HCT116 (cell line): ENCODE measurements at regions not wholly inside any gene's neighbourhood (a gene's known extent, or its start where the extent isn't known, plus 50 kb on each side); places are given as distances from the start of the nearest gene placed in this dataset.

Source experiments
- ATAC-seq: fragments of 200-7000 bp; cut with Tn5 transposase; 2 replicates; pipeline ENCODE4 v1.9.1; 2020; ENCODE audit warnings: mild to moderate bottlenecking, moderate library complexity
- BruUV-seq: library from RNA; stranded (reverse); fragments of 400-500 nt; replicated peaks from 2 replicates; lab custom pipeline; 2021; lab: Mats Ljungman, UMichigan
- CTCF ChIA-PET: fragments of 300-600 bp; sonication (Branson Sonifier 250); formaldehyde crosslinking; loops from one replicate; lab custom pipeline; 2021; ENCODE audit warnings: antibody characterized with exemption; lab: Charles Lee
- POLR2A ChIA-PET: fragments of 300-600, 350-600 bp; sonication (Branson Sonifier 250); formaldehyde crosslinking; loops from one replicate; lab custom pipeline; 2021; ENCODE audit warnings: antibody characterized with exemption; lab: Charles Lee
- RAD21 ChIA-PET, 2 experiments: fragments of 300-600 bp; sonication (Branson Sonifier 250); formaldehyde crosslinking; loops; one replicate each; lab custom pipeline; 2023; ENCODE audit warnings: low total read pairs in 2 of 2; ENCODE audit not compliant: uncharacterized antibody in 2 of 2, unreplicated experiment in 2 of 2, low non-redundant PET in 1 of 2; lab: Charles Lee
- DNase-seq: peaks from one replicate; pipeline ENCODE4 v3.0.0-alpha.2; 2010; ENCODE audit warnings: low read depth, low spot score
- H2AFZ ChIP-seq: fragments of 200-600 bp; shearing (Covaris generic), sonication (generic); 2 replicates; pipeline ENCODE4 v1.6.1; 2017; ENCODE audit warnings: low read depth, mixed run types, mixed read lengths, antibody characterized with exemption, low read length; ENCODE audit not compliant: poor library complexity, severe bottlenecking
- H3K27ac ChIP-seq: 2 replicates; pipeline ENCODE4 v1.5.1; 2012; ENCODE audit warnings: low read depth, low read length
- H3K27me3 ChIP-seq: fragments of 200-600 bp; sonication (generic); 2 replicates; pipeline ENCODE4 v1.6.1; 2016; ENCODE audit warnings: mixed run types, low read length, mixed read lengths; ENCODE audit not compliant: insufficient read depth
- H3K36me3 ChIP-seq, 2 experiments: fragments of 200-500 bp in 1 of 2; fragments of 200-600 bp in 1 of 2; sonication (Bioruptor generic) in 1 of 2; sonication (generic) in 1 of 2; 2 replicates each; pipeline versions ENCODE4 v1.5.1 to v1.6.1; 2014 to 2016; ENCODE audit warnings: low read length in 2 of 2, inconsistent platforms in 1 of 2, mixed read lengths in 1 of 2, mixed run types in 1 of 2; ENCODE audit not compliant: insufficient read depth in 2 of 2, control insufficient read depth in 1 of 2
- H3K4me1 ChIP-seq, 2 experiments: fragments of 200-600 bp in 1 of 2; sonication (generic) in 1 of 2; 2 replicates each; pipeline versions ENCODE4 v1.5.1 to v1.6.1; 2012 to 2017; ENCODE audit warnings: low read length in 2 of 2, inconsistent platforms in 1 of 2, mild to moderate bottlenecking in 1 of 2, mixed read lengths in 1 of 2, mixed run types in 1 of 2, moderate library complexity in 1 of 2; ENCODE audit not compliant: insufficient read depth in 2 of 2, control insufficient read depth in 1 of 2
- H3K4me2 ChIP-seq: fragments of 200-600 bp; sonication (generic); 2 replicates; pipeline ENCODE4 v1.6.1; 2017; ENCODE audit warnings: mixed run types, low read length, mixed read lengths
- H3K4me3 ChIP-seq, 2 experiments: fragments of 200-600 bp in 1 of 2; sonication (generic) in 1 of 2; replicated peaks in 1 of 2; 2 replicates each; pipeline ENCODE4 v1.5.1; 2011 to 2016; ENCODE audit warnings: low read length in 2 of 2, control low read depth in 1 of 2, low read depth in 1 of 2, mild to moderate bottlenecking in 1 of 2, mixed read lengths in 1 of 2, mixed run types in 1 of 2
- H3K79me2 ChIP-seq: fragments of 200-600 bp; sonication (generic); 2 replicates; pipeline ENCODE4 v1.6.1; 2017; ENCODE audit warnings: mild to moderate bottlenecking, mixed run types, low read length, moderate library complexity, mixed read lengths; ENCODE audit not compliant: insufficient read depth
- H3K9ac ChIP-seq: fragments of 200-600 bp; sonication (generic); 2 replicates; pipeline ENCODE4 v1.6.1; 2016; ENCODE audit warnings: low read length, mixed read lengths
- H3K9me2 ChIP-seq: fragments of 200-600 bp; sonication (generic), shearing (Covaris generic); 2 replicates; pipeline ENCODE4 v1.6.1; 2017; ENCODE audit warnings: mixed run types, mild to moderate bottlenecking, moderate library complexity; ENCODE audit not compliant: insufficient read depth
- H3K9me3 ChIP-seq, 2 experiments: fragments of 200-500 bp in 1 of 2; fragments of 200-600 bp in 1 of 2; sonication (Bioruptor generic) in 1 of 2; sonication (generic) in 1 of 2; 2 replicates each; pipeline ENCODE4 v1.6.1; 2014 to 2017; ENCODE audit warnings: low read length in 2 of 2, mixed read lengths in 2 of 2, inconsistent platforms in 1 of 2, low read depth in 1 of 2, mild to moderate bottlenecking in 1 of 2, mixed run types in 1 of 2, moderate library complexity in 1 of 2; ENCODE audit not compliant: control insufficient read depth in 1 of 2, insufficient read depth in 1 of 2
- H4K20me1 ChIP-seq: fragments of 200-600 bp; sonication (generic), shearing (Covaris generic); 2 replicates; pipeline ENCODE4 v1.6.1; 2017; ENCODE audit warnings: mixed run types, mild to moderate bottlenecking, moderate library complexity; ENCODE audit not compliant: insufficient read depth
- CBX3 ChIP-seq: IDR thresholded peaks from 2 replicates; pipeline ENCODE4 v1.6.1; 2012; ENCODE audit warnings: low read depth
- EGR1 ChIP-seq: IDR thresholded peaks from 2 replicates; pipeline ENCODE4 v1.6.1; 2012; ENCODE audit warnings: low read depth
- EZH2phosphoT487 ChIP-seq: fragments of 200-600 bp; IDR thresholded peaks from 2 replicates; pipeline ENCODE4 v1.6.1; 2018; ENCODE audit warnings: antibody characterized with exemption, borderline replicate concordance
- FOSL1 ChIP-seq: IDR thresholded peaks from 2 replicates; pipeline ENCODE4 v1.6.1; 2012; ENCODE audit warnings: low read depth
- POLR2A ChIP-seq: IDR thresholded peaks from 2 replicates; pipeline ENCODE4 v1.7.0; 2011; ENCODE audit warnings: borderline replicate concordance; ENCODE audit not compliant: insufficient read depth, insufficient read length; ENCODE audit errors: extremely low read depth
- POLR2AphosphoS5 ChIP-seq: IDR thresholded peaks from 2 replicates; pipeline ENCODE4 v1.6.1; 2011; ENCODE audit warnings: mild to moderate bottlenecking, low read depth, low read length, moderate library complexity
- SIN3A ChIP-seq: IDR thresholded peaks from 2 replicates; pipeline ENCODE4 v1.6.1; 2012; ENCODE audit warnings: low read depth
- SP1 ChIP-seq: IDR thresholded peaks from 2 replicates; pipeline ENCODE4 v1.6.1; 2012; ENCODE audit warnings: low read depth
- TCF7L2 ChIP-seq: IDR thresholded peaks from 2 replicates; pipeline ENCODE4 v1.7.0; 2011; ENCODE audit warnings: borderline replicate concordance, inconsistent platforms; ENCODE audit not compliant: insufficient read depth, insufficient read length; ENCODE audit errors: extremely low read depth
- YY1 ChIP-seq: IDR thresholded peaks from 2 replicates; pipeline ENCODE4 v1.6.1; 2011; ENCODE audit warnings: low read length, low read depth, moderate library complexity, mild to moderate bottlenecking; ENCODE audit not compliant: insufficient replicate concordance; ENCODE audit errors: extremely low read depth
- ZFX ChIP-seq: fragments of 450-650 bp; IDR thresholded peaks from 2 replicates; pipeline ENCODE4 v1.6.1; 2017
- ZNF274 ChIP-seq: fragments of 200-500 bp; sonication (Bioruptor generic); IDR thresholded peaks from 2 replicates; pipeline ENCODE4 v1.6.1; 2014; ENCODE audit warnings: mild to moderate bottlenecking, low read depth, low read length, inconsistent platforms
- intact Hi-C: fragments of 100-400 bp; cut with micrococcal nuclease; formaldehyde crosslinking; loops from 2 replicates; pipeline ENCODE4 v1.10.0; 2022
- TF ChIP-seq, protein P1 (sequence below), 3 experiments: fragments of 200-600 bp in 1 of 3; sonication (generic) in 1 of 3; IDR thresholded peaks in 2 of 3; conservative IDR thresholded peaks in 1 of 3; 2 replicates each; pipeline ENCODE4 v1.5.1; 2012 to 2017; ENCODE audit warnings: low read depth in 2 of 3, low read length in 2 of 3, antibody characterized with exemption in 1 of 3, borderline replicate concordance in 1 of 3, control low read depth in 1 of 3, mild to moderate bottlenecking in 1 of 3, mixed read lengths in 1 of 3, mixed run types in 1 of 3, moderate library complexity in 1 of 3; ENCODE audit not compliant: insufficient read depth in 1 of 3
- TF ChIP-seq, protein P2 (sequence below): IDR thresholded peaks from 2 replicates; pipeline ENCODE4 v1.6.1; 2012

DNA sequence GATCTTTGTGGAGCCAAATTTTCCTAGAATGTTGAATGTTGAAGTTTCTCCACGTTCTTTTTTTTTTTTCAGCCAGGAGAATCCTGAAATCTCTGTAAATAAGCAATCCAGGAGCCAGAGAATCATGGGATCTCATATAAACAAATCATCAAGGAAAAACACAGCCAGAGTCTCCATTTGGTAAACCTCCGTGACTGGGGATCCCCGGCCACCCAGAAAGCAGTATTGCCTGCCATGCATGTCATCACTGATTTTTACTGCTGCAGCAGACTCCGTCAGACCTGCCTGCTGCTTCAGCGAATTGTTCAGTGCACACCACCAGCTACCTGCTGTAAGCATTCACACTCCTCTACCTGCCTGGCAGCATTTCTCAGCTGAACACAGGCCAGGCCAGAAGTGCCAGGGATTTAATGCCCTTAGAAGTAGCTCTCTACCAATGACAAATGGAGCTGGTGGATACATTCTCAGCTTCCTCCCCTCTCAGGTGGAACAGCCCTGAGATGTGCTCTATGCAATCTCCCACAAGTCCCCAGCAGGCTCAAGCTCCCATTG lies 158.6 kb downstream of the CYLD start:
- CTCF ChIA-PET, result no interaction called here
- BruUV-seq, result no TSS peak
- H3K27ac ChIP-seq, result no peak overlapping the region
- no peak overlapping the region for H2AFZ ChIP-seq
- ATAC-seq (no peak), DNase-seq (no peak)
- H3K79me2 ChIP-seq, result no peaks in the 10 kb centered on the region
- H4K20me1 ChIP-seq, result no peaks in the 10 kb centered on the region
- intact Hi-C loops, result no loop called here
- no peak for TF ChIP-seq YY1
- POLR2A ChIA-PET, result no interaction called here
- H3K27me3 ChIP-seq, result peaks cover 21% of the 10 kb centered on the region
- H3K36me3 ChIP-seq, result no peaks in the 10 kb centered on the region
- no peaks in the 10 kb centered on the region for H3K9me2 ChIP-seq
- H3K4me3 ChIP-seq, result no peak overlapping the region
- H3K4me1 ChIP-seq, result no peaks in the 10 kb centered on the region
- RAD21 ChIA-PET, result no interaction called here
- H3K9me3 ChIP-seq, result no peaks in the 10 kb centered on the region
- no peak overlapping the region for H3K4me2 ChIP-seq
- H3K9ac ChIP-seq, result no peak overlapping the region

DNA sequence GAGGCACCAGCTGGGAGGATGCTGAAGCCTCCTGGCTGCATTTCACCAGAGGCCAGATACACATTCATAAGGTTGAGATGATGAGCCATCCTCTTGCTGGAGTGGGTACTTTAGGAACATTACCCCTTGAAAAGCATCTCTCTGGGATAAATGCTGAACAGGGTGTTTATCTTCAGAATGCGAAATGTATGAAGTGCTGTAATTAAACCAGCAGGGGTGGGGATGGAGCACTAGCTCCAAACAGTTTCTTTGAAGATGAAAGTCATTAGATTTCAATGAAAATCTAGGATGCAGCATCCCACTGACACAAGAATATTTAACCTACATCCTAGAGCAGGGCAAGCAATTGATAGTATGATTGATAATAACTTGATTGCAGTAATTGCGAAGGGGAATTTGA lies 158.1 kb downstream of the CYLD start:
- Histone ChIP-seq H3K27ac (no peak overlapping the region), H2AFZ (no peak overlapping the region), H4K20me1 (no peaks in the 10 kb centered on the region), H3K27me3 (peaks cover 21% of the 10 kb centered on the region), H3K9me3 (no peaks in the 10 kb centered on the region), H3K9me2 (no peaks in the 10 kb centered on the region), H3K4me1 (no peaks in the 10 kb centered on the region), H3K4me2 (no peak overlapping the region), H3K79me2 (no peaks in the 10 kb centered on the region), H3K4me3 (no peak overlapping the region), H3K36me3 (no peaks in the 10 kb centered on the region), H3K9ac (no peak overlapping the region)
- ATAC-seq (no peak), DNase-seq (no peak)
- ChIA-PET POLR2A (no interaction called here), CTCF (no interaction called here), RAD21 (no interaction called here)
- no peak for TF ChIP-seq POLR2AphosphoS5
- TF ChIP-seq EGR1, result no peak
- TF ChIP-seq EZH2phosphoT487, result no peak
- TF ChIP-seq, protein P1, sequence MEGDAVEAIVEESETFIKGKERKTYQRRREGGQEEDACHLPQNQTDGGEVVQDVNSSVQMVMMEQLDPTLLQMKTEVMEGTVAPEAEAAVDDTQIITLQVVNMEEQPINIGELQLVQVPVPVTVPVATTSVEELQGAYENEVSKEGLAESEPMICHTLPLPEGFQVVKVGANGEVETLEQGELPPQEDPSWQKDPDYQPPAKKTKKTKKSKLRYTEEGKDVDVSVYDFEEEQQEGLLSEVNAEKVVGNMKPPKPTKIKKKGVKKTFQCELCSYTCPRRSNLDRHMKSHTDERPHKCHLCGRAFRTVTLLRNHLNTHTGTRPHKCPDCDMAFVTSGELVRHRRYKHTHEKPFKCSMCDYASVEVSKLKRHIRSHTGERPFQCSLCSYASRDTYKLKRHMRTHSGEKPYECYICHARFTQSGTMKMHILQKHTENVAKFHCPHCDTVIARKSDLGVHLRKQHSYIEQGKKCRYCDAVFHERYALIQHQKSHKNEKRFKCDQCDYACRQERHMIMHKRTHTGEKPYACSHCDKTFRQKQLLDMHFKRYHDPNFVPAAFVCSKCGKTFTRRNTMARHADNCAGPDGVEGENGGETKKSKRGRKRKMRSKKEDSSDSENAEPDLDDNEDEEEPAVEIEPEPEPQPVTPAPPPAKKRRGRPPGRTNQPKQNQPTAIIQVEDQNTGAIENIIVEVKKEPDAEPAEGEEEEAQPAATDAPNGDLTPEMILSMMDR (IDR thresholded peaks at IDR 0.05 in 2 of 3, conservative IDR thresholded peaks at IDR 0.05 in 1 of 3; ENCODE audit: borderline replicate concordance in 1 of 3, insufficient read depth in 1 of 3, low read depth in 2 of 3, low read length in 2 of 3), result no peak
- TF ChIP-seq SP1, result no peak
- no peak for TF ChIP-seq POLR2A
- TF ChIP-seq CBX3, result no peak
- TF ChIP-seq, protein P2, sequence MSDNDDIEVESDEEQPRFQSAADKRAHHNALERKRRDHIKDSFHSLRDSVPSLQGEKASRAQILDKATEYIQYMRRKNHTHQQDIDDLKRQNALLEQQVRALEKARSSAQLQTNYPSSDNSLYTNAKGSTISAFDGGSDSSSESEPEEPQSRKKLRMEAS, result no peak
- no peak for TF ChIP-seq SIN3A
- no peak for TF ChIP-seq TCF7L2
- TF ChIP-seq FOSL1, result no peak
- TF ChIP-seq ZNF274, result no peak
- no peak for TF ChIP-seq YY1
- no peak for TF ChIP-seq ZFX
- BruUV-seq, result no TSS peak
- intact Hi-C loops, result no loop called here
